ENCODE measurements at regions not wholly inside any gene's neighbourhood (a gene's known extent, or its start where the extent isn't known, plus 50 kb on each side); places are given as distances from the start of the nearest gene placed in this dataset.

DNA sequence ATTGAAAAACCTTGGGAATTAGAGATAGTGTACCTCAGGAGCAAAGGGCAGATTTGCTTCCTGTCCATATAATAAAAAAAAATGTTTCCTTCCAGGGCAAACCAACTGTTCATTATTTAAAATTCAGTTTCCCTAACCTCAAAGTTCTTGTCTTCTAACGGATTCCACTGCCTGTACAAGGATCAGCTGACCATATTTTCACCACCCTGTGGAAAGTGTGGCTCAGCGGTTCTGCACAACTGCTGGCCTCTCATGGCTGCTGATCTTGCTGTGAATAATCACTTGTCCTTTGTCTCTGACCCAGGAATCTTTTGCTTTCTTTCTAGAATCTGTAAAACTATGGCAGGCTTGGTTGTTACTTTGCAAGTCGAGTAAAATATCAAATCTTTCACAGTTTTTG is 1732.5 kb upstream of the RAG2 start:
- H3K27me3 ChIP-seq (ENCODE audit: insufficient read depth, poor library complexity, severe bottlenecking), result no peaks in the 10 kb centered on the region
- DNase-seq (ENCODE audit: low read depth in 1 of 2, low spot score in 1 of 2), result no peak
- no peak overlapping the region for H3K4me3 ChIP-seq (replicated peaks; ENCODE audit: insufficient read depth, low read length)
- H3K27ac ChIP-seq (replicated peaks), result no peak overlapping the region
- TF ChIP-seq GABPA (IDR thresholded peaks at IDR 0.05; ENCODE audit: low read depth), result no peak

DNA sequence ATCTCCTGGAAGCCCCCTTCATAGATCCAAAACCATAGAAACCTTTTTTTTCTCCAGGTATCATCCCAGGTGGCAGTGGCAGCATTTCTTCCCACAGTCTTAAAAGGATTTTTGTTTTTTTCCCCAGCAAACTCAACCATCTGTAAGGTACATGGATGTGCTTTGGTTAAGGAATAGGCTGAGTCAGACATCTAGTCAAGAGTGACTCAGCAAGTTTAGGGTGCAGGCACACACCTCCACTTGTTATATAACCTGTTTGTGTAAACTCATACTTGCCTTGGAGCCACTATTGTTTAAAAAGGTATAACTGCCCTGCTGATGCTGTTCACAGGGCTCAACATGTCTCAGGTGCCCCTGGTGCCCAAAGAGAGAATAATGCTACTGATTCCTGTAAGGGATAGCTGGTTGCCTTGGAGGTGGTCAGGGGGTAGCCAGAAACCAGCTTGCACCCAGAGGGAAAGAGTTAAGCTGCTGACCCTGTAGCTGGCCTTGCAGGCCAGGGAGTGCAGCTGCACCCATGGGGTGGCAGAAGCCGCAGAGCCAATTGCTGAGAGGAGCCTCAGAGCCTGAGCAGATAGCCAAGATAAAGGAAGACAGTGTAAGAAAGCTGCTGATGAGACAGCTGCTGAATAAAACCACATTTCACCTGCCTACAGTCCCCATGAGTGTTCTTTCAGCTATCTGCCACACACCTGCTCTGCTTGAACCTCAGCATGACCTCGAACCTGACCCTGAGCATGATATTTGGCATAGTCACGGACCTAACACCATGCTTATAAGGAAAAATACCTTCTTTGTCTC is 1726.1 kb upstream of the RAG2 start:
- TF ChIP-seq POLR2AphosphoS5 (IDR thresholded peaks at IDR 0.05; ENCODE audit: low read depth) (no peak), GABPA (IDR thresholded peaks at IDR 0.05; ENCODE audit: low read depth) (no peak), SPI1 (IDR thresholded peaks at IDR 0.05; ENCODE audit: borderline replicate concordance, low read depth) (no peak), CTCF (IDR thresholded peaks at IDR 0.05; ENCODE audit: insufficient read depth, low read length) (no peak)
- TF ChIP-seq, protein P1, sequence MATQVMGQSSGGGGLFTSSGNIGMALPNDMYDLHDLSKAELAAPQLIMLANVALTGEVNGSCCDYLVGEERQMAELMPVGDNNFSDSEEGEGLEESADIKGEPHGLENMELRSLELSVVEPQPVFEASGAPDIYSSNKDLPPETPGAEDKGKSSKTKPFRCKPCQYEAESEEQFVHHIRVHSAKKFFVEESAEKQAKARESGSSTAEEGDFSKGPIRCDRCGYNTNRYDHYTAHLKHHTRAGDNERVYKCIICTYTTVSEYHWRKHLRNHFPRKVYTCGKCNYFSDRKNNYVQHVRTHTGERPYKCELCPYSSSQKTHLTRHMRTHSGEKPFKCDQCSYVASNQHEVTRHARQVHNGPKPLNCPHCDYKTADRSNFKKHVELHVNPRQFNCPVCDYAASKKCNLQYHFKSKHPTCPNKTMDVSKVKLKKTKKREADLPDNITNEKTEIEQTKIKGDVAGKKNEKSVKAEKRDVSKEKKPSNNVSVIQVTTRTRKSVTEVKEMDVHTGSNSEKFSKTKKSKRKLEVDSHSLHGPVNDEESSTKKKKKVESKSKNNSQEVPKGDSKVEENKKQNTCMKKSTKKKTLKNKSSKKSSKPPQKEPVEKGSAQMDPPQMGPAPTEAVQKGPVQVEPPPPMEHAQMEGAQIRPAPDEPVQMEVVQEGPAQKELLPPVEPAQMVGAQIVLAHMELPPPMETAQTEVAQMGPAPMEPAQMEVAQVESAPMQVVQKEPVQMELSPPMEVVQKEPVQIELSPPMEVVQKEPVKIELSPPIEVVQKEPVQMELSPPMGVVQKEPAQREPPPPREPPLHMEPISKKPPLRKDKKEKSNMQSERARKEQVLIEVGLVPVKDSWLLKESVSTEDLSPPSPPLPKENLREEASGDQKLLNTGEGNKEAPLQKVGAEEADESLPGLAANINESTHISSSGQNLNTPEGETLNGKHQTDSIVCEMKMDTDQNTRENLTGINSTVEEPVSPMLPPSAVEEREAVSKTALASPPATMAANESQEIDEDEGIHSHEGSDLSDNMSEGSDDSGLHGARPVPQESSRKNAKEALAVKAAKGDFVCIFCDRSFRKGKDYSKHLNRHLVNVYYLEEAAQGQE (IDR thresholded peaks at IDR 0.05; ENCODE audit: insufficient replicate concordance, low read depth), result no peak
- DNase-seq (ENCODE audit: low read depth in 1 of 2, low spot score in 1 of 2), result no peak
- H3K27ac ChIP-seq (replicated peaks), result no peak overlapping the region
- no peaks in the 10 kb centered on the region for H3K27me3 ChIP-seq (ENCODE audit: insufficient read depth, poor library complexity, severe bottlenecking)
- H3K4me3 ChIP-seq (replicated peaks; ENCODE audit: insufficient read depth, low read length), result no peak overlapping the region

DNA sequence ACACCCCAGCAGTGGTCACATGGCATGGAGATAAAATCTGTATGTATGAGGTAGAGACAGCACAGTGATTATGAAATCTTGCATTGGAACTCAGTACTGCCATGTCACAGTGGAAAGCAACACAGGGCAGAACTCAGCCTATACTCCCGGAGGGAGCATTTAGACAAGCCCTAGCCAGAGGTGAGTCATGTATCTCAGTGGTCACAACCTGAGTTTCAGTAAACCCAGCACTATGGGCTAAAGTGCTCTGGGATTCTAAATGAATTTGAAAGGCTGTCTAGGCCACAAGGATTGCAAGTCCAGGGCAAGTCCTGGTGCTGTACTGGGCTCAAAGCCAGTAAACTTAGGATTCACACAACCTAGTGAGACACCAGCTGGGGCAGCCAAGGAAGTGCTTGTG is 1717.1 kb upstream of the RAG2 start:
- Histone ChIP-seq H3K27me3 (ENCODE audit: insufficient read depth, poor library complexity, severe bottlenecking) (no peaks in the 10 kb centered on the region), H3K4me3 (replicated peaks; ENCODE audit: insufficient read depth, low read length) (no peak overlapping the region), H3K27ac (replicated peaks) (no peak overlapping the region)
- TF ChIP-seq POLR2AphosphoS5 (IDR thresholded peaks at IDR 0.05; ENCODE audit: low read depth) (no peak), SPI1 (IDR thresholded peaks at IDR 0.05; ENCODE audit: borderline replicate concordance, low read depth) (no peak), CTCF (IDR thresholded peaks at IDR 0.05; ENCODE audit: insufficient read depth, low read length) (no peak), GABPA (IDR thresholded peaks at IDR 0.05; ENCODE audit: low read depth) (no peak)
- TF ChIP-seq, protein P1 (IDR thresholded peaks at IDR 0.05; ENCODE audit: insufficient replicate concordance, low read depth), result no peak
- DNase-seq (ENCODE audit: low read depth in 1 of 2, low spot score in 1 of 2), result no peak

DNA sequence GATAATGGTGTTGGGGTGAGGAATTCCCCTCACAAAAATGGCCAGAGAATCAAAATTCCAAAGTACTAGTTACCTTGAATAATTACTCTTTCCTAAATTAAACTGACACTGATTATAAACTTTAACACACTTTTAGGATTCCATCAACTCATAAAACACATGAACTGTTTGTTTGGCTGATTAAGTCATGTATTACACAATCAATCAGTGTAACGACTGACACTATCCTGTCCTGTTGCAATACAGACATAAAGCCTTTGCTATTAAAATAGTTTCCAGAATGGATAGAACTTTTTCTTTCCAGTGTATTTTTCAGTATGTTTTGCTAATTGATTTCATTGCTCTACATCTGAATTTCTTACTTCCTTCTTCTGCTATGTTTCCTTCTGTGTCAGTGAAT is 1709.4 kb upstream of the RAG2 start:
- no peaks in the 10 kb centered on the region for H3K27me3 ChIP-seq (ENCODE audit: insufficient read depth, poor library complexity, severe bottlenecking)
- TF ChIP-seq GABPA (IDR thresholded peaks at IDR 0.05; ENCODE audit: low read depth) (no peak), CTCF (IDR thresholded peaks at IDR 0.05; ENCODE audit: insufficient read depth, low read length) (no peak), POLR2AphosphoS5 (IDR thresholded peaks at IDR 0.05; ENCODE audit: low read depth) (no peak), SPI1 (IDR thresholded peaks at IDR 0.05; ENCODE audit: borderline replicate concordance, low read depth) (no peak)
- TF ChIP-seq, protein P1 (IDR thresholded peaks at IDR 0.05; ENCODE audit: insufficient replicate concordance, low read depth), result no peak
- DNase-seq (ENCODE audit: low read depth in 1 of 2, low spot score in 1 of 2), result no peak
- H3K4me3 ChIP-seq (replicated peaks; ENCODE audit: insufficient read depth, low read length), result no peak overlapping the region
- no peak overlapping the region for H3K27ac ChIP-seq (replicated peaks)

Measured in HL-60 (cell line).